HG02642 (cell line): ENCODE measurements at regions not wholly inside any gene's neighbourhood (a gene's known extent, or its start where the extent isn't known, plus 50 kb on each side); places are given as distances from the start of the nearest gene placed in this dataset.

Experiments
- ATAC-seq: cut with Tn5 transposase; IDR thresholded peaks from one replicate; pipeline ENCODE4 v1.9.1; 2021; ENCODE audit warnings: mild to moderate bottlenecking; ENCODE audit not compliant: unreplicated experiment, poor library complexity

- no peak for ATAC-seq
Observed at GRCh38 chr6:165808021-165808420, 145.0 kb upstream of the PDE10A start.

GRCh38 chr6:165807249-165807960, 144.4 kb upstream of the PDE10A start:
- no peak for ATAC-seq

GRCh38 chr6:165806126-165806810, 143.2 kb upstream of the PDE10A start:
- ATAC-seq: no peak

- ATAC-seq: no peak
Observed at GRCh38 chr6:165805636-165806035, 142.6 kb upstream of the PDE10A start.

- ATAC-seq: no peak
Observed at GRCh38 chr6:165805067-165805555, 142.1 kb upstream of the PDE10A start.

GRCh38 chr6:165804331-165805066, 141.5 kb upstream of the PDE10A start:
- ATAC-seq: no peak

- no peak for ATAC-seq
Observed at GRCh38 chr6:165800337-165800736, 137.3 kb upstream of the PDE10A start.

GRCh38 chr6:165799391-165800153, 136.5 kb upstream of the PDE10A start:
- no peak for ATAC-seq

GRCh38 chr6:165798991-165799390, 135.9 kb upstream of the PDE10A start:
- no peak for ATAC-seq

GRCh38 chr6:165794179-165794601, 131.1 kb upstream of the PDE10A start:
- ATAC-seq: no peak

GRCh38 chr6:165793287-165793825, 130.3 kb upstream of the PDE10A start:
- ATAC-seq: no peak

GRCh38 chr6:165791876-165792437, 128.9 kb upstream of the PDE10A start:
- ATAC-seq: no peak

- no peak for ATAC-seq
Observed at GRCh38 chr6:165791306-165791705, 128.3 kb upstream of the PDE10A start.

- no peak for ATAC-seq
Observed at GRCh38 chr6:165782812-165783211, 119.8 kb upstream of the PDE10A start.

- ATAC-seq: no peak
Observed at GRCh38 chr6:165782134-165782533, 119.1 kb upstream of the PDE10A start.

GRCh38 chr6:165777680-165778079, 114.6 kb upstream of the PDE10A start:
- ATAC-seq: no peak

- ATAC-seq: no peak
Observed at GRCh38 chr6:165776691-165777090, 113.7 kb upstream of the PDE10A start.

- ATAC-seq: no peak
Observed at GRCh38 chr6:165775721-165776120, 112.7 kb upstream of the PDE10A start.

- no peak for ATAC-seq
Observed at GRCh38 chr6:165774903-165775601, 112.0 kb upstream of the PDE10A start.
